KOPT-K1 (cell line): ENCODE measurements at regions not wholly inside any gene's neighbourhood (a gene's known extent, or its start where the extent isn't known, plus 50 kb on each side); places are given as distances from the start of the nearest gene placed in this dataset.
"Not testable (repeated sequence)": the region's sequence is repeated elsewhere in the genome, so short reads cannot be mapped to it uniquely, and the experiment has no call there.

ENCODE experiments used
- H3K27ac ChIP-seq: fragments of 200-600 bp; sonication (generic); 2 replicates; pipeline ENCODE4 v1.5.1; 2016; ENCODE audit warnings: antibody characterized with exemption, mild to moderate bottlenecking, low read depth, low read length; ENCODE audit not compliant: poor library complexity, severe bottlenecking
- H3K36me3 ChIP-seq: fragments of 200-600 bp; sonication (generic); 2 replicates; pipeline ENCODE4 v1.5.1; 2017; ENCODE audit warnings: antibody characterized with exemption, mild to moderate bottlenecking, low read length, moderate library complexity; ENCODE audit not compliant: insufficient read depth
- H3K9me3 ChIP-seq: fragments of 200-600 bp; sonication (generic); 2 replicates; pipeline ENCODE4 v1.5.1; 2017; ENCODE audit warnings: antibody characterized with exemption, low read length, mild to moderate bottlenecking; ENCODE audit not compliant: insufficient read depth, poor library complexity, severe bottlenecking

DNA sequence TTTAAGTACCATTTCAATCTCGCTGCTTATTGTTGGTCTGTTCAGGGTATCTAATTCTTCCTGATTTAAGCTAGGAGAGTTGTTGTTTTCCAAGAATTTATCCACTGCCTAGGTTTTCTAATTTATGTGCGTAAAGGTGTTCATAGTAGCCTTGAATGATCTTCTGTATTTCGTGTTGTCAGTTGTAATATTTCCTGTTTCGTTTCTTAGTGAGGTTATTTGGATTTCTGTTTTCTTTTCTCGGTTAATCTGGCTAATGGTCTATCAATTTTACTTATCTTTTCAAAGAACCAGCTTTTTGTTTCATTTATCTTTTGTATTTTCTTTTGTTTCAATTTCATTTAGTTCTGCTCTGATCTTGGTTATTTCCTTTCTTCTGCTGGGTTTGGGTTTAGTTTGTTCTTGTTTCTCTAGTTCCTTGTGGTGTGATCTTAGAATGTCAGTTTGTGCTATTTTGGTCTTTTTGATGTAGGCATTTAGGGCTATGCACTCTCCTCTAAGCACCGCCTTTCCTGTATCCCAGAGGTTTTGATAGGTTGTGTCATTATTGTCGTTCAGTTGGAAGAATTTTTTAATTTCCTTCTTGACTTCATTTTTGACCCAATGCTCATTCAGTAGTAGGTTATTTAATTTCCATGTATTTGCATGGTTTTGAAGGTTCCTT is 92.5 kb upstream of the CSRP2 start:
- peaks cover 12% of the 10 kb centered on the region for H3K9me3 ChIP-seq
- H3K27ac ChIP-seq = peak overlapping the region; percentile 51
- not testable (repeated sequence) for H3K36me3 ChIP-seq

DNA sequence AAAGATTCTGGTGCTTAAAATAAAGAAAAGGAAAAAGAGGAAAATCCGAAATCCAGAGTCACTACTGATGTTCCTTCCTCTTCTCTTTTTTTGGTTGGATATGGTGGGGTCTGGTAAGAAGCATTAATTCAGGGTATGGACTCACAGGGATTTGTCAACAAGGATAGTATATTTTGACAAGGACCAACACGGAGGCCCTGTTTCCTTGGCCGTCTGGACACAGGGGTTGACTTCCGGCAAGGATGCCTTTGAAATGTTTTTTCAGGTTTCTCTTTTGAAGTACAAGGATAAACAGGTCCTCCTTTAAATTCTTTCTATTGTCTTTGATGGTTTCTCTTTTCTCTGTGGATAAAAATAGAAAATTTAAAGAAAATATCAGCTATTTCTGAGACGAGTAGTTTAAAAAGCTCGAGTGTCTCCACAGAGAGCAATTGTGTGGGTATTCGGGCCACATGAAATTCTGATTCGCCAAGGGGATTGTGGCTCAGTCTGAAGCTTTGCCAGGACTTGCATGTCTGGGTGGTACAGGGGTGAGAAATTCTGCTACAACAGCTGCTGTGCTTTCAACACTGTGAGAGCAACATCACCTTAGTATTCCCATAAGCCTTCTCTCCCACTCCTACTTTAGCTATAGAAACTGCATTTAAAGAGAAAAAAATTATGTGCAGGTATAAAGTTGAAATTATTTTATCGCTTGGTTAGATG is 88.5 kb upstream of the CSRP2 start:
- no peaks in the 10 kb centered on the region for H3K36me3 ChIP-seq
- H3K27ac ChIP-seq = no peak overlapping the region
- peaks cover 6% of the 10 kb centered on the region for H3K9me3 ChIP-seq

DNA sequence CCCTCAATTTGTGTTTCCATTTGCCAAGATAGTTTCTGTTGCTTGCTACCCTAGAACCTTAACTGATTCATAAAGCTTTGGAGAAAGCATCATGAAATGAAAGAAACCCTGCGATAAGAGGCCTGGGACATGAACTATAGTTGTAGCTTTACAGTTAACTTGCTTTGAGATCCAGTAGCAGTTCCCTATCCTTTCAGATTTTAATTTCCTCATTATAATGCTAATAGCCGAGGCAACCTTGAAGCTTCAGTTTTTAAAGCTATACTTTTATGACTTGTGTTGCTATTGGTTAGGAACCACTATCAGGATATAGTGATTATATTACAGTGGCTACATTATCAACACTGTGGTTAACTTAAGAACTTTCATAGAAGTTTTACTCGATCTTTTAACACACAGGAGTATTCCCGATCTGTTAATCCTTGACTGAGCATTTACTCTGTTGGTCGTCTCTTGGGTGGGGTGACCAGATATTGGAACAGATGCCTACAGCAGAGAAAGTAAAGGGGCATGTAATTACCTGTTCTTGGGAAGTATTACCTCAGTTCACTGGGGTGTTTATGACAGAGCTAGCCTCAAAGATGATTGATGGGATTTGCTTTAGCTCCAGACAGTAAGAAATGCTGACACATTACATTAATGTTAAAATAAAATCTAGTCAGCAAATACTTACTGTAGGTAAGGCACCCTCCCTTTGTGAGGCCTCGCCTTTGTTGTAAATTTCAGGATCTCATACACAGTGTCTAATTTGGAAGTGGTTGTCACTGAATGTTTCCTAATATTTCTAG is 86.2 kb upstream of the CSRP2 start:
- peaks cover 6% of the 10 kb centered on the region for H3K9me3 ChIP-seq
- H3K27ac ChIP-seq = no peak overlapping the region
- H3K36me3 ChIP-seq = no peaks in the 10 kb centered on the region

DNA sequence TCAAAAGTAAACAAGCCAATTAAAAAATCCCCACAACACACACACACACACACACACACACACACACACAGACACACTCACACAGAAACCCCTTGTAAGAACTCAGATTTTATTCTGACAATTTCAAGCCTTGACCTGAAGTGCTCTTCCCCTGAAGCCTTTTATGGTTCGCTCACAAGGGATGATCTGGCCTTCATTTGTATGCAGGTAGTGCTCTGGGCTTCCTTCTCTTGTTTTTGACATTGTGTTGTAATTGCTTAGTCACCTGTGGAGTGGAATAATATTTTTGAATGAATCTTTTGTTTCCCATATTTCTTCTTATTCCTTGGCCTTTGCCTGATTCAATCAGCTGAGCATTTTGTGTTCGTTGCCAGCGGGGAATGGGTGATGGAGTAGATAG is 83.3 kb upstream of the CSRP2 start:
- Histone ChIP-seq H3K9me3 (no peaks in the 10 kb centered on the region), H3K36me3 (no peaks in the 10 kb centered on the region)

GRCh38 chr12:76957301-76957700 is 78.5 kb upstream of the CSRP2 start:
- no peak overlapping the region for H3K27ac ChIP-seq
- no peaks in the 10 kb centered on the region for H3K36me3 ChIP-seq
- no peaks in the 10 kb centered on the region for H3K9me3 ChIP-seq

More for the DNA sequence above, 83.3 kb upstream of the CSRP2 start:
- no peak overlapping the region for H3K27ac ChIP-seq

- H3K9me3 ChIP-seq = no peaks in the 10 kb centered on the region
- no peaks in the 10 kb centered on the region for H3K36me3 ChIP-seq
- no peak overlapping the region for H3K27ac ChIP-seq
These were observed 74.2 kb upstream of the CSRP2 start for GRCh38 chr12:76952995-76953394.

DNA sequence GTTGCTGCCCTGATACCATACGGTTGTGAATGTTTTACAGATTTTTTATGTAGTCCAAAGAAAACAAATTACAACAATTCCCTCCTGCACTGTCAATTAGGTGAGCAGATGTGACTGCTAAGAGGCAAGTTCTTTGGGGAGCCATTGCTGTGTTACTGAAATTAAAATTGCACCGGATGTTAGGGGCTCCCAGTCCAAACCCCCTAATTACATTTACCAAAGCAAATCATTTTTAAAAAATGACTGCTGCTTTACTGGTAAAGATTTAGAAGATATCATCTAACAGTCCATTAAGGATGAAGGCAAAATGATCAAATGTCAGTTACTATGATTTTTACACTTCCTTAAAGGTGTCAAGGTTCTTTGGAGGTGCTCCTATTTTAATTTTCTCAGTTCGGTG is 70.1 kb upstream of the CSRP2 start:
- Histone ChIP-seq H3K9me3 (no peaks in the 10 kb centered on the region), H3K36me3 (no peaks in the 10 kb centered on the region), H3K27ac (no peak overlapping the region)

DNA sequence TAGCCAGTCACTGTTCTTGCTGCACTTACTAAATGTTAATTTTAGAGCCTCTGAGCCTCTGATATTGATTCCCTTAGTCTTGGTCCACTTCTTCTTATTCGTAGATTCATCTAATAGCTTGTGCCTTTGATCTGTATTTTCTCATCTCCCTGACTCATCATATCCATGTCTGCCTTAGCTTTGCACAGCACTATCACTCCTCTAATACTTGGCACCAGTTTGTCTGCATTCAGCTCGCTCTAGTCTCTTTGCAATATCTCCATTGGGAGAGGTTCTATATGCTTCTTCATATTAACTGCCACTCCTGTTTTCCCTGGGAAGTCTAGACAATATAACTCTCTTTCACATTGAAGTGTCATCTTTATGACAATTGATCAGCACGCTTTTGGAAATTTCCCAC is 68.5 kb upstream of the CSRP2 start:
- no peaks in the 10 kb centered on the region for H3K36me3 ChIP-seq
- H3K27ac ChIP-seq = no peak overlapping the region
- no peaks in the 10 kb centered on the region for H3K9me3 ChIP-seq

GRCh38 chr12:76946446-76946845 is 67.6 kb upstream of the CSRP2 start:
- Histone ChIP-seq H3K36me3 (no peaks in the 10 kb centered on the region), H3K27ac (no peak overlapping the region), H3K9me3 (no peaks in the 10 kb centered on the region)

GRCh38 chr12:76945867-76946266 is 67.0 kb upstream of the CSRP2 start:
- Histone ChIP-seq H3K36me3 (no peaks in the 10 kb centered on the region), H3K9me3 (no peaks in the 10 kb centered on the region), H3K27ac (no peak overlapping the region)

DNA sequence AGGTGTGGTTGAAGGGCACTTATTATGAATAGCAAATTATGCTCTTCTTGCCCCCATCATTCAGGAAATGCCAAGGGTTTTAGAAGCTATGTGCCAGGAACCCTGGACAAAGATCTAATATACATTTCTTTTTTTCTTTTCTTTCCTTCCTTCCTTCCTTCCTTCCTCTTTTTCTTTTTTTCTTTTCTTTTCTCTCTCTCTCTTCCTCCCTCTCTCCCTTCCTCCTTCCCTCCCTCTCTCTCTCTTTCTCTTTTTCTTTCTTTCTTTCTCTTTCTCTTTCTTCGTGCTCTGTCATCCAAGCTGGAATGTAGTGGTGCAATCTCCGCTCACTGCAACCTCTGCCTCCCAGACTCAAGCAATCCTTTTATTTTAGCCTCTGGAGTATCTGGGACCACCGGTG is 66.1 kb upstream of the CSRP2 start:
- H3K27ac ChIP-seq = no peak overlapping the region
- no peaks in the 10 kb centered on the region for H3K9me3 ChIP-seq
- H3K36me3 ChIP-seq = no peaks in the 10 kb centered on the region

- no peak overlapping the region for H3K27ac ChIP-seq
- H3K9me3 ChIP-seq = no peaks in the 10 kb centered on the region
- no peaks in the 10 kb centered on the region for H3K36me3 ChIP-seq
These were observed 64.2 kb upstream of the CSRP2 start for GRCh38 chr12:76943008-76943407.

DNA sequence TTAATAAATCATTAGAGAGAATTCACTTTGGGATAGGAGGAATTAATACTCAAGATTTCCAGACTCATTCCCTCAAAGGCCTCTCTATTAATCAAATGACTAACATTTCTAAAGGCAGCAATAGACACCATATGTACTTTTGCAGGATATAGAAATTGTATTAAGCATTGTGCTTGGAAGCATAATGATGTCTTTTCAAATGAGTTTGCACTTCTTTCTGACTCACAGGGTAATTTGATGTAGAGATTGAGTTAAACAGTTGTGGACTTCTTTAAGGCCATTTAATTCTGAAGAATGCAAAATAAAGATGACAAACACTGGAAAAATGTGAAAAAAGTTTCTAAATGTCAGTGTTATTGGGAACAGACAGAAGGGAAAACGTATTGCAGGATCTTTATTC is 63.4 kb upstream of the CSRP2 start:
- Histone ChIP-seq H3K27ac (no peak overlapping the region), H3K9me3 (no peaks in the 10 kb centered on the region), H3K36me3 (no peaks in the 10 kb centered on the region)

DNA sequence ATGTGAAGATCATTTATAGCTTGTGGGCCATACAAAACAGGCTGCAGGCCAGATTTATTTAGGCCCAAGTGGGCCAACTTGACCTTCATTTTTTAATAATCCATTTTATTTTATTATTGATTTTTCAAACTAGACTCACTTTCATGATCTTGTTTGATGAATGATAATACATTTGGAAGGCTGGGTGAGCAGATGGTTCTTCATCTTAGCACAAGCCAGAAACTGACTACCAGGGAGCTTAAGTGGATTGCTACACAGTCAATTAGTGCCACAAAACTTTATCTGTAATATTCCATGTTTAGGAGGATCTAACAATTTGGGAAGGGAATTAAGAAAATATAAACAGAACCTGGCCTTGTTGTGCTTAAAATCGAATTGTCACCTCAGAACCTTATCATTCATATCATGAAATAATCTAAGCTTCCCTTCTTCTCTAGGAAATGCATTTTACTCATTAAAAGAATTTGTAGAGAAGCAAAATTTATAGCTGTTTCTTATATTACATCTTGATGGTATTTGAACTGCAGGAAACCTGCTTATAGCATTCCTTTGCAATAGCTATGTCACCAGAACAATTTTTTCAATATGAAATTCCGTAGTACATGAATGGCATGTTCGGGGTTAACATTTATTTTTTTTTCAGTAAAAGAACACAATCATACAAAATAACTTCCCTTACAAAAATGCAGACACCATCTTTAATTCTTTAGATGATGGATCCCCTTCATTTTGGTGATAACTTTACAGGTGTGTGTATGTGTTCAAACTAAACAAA is 62.0 kb upstream of the CSRP2 start:
- Histone ChIP-seq H3K36me3 (no peaks in the 10 kb centered on the region), H3K9me3 (no peaks in the 10 kb centered on the region), H3K27ac (no peak overlapping the region)

GRCh38 chr12:76939701-76940100 is 60.9 kb upstream of the CSRP2 start:
- Histone ChIP-seq H3K9me3 (no peaks in the 10 kb centered on the region), H3K36me3 (no peaks in the 10 kb centered on the region), H3K27ac (no peak overlapping the region)
